GM21381 (cell line): ENCODE measurements at regions not wholly inside any gene's neighbourhood (a gene's known extent, or its start where the extent isn't known, plus 50 kb on each side); places are given as distances from the start of the nearest gene placed in this dataset.
"Not testable (repeated sequence)": the region's sequence is repeated elsewhere in the genome, so short reads cannot be mapped to it uniquely, and the experiment has no call there.

Source experiments
- ATAC-seq: cut with Tn5 transposase; IDR thresholded peaks from one replicate; pipeline ENCODE4 v1.9.1; 2021; ENCODE audit warnings: mild to moderate bottlenecking, moderate library complexity; ENCODE audit not compliant: unreplicated experiment

GRCh38 chr15:35286721-35287120, 201.6 kb upstream of the NANOGP8 start:
- no peak for ATAC-seq

- ATAC-seq = no peak
Measured at GRCh38 chr15:35282965-35283496, 197.9 kb upstream of the NANOGP8 start.

GRCh38 chr15:35281515-35281914, 196.4 kb upstream of the NANOGP8 start:
- no peak for ATAC-seq

- ATAC-seq = no peak
Measured at GRCh38 chr15:35279811-35280210, 194.7 kb upstream of the NANOGP8 start.

- no peak for ATAC-seq
Measured at GRCh38 chr15:35271371-35272043, 186.4 kb upstream of the NANOGP8 start.

- no peak for ATAC-seq
Measured at GRCh38 chr15:35260941-35261340, 175.8 kb upstream of the NANOGP8 start.

- ATAC-seq = not testable (repeated sequence)
Measured at GRCh38 chr15:35260274-35260673, 175.2 kb upstream of the NANOGP8 start.

- no peak for ATAC-seq
Measured at GRCh38 chr15:35256551-35256950, 171.5 kb upstream of the NANOGP8 start.

GRCh38 chr15:35256141-35256540, 171.0 kb upstream of the NANOGP8 start:
- no peak for ATAC-seq

- ATAC-seq = not testable (repeated sequence)
Measured at GRCh38 chr15:35254908-35255307, 169.8 kb upstream of the NANOGP8 start.

- no peak for ATAC-seq
Measured at GRCh38 chr15:35254062-35254461, 169.0 kb upstream of the NANOGP8 start.

- ATAC-seq = no peak
Measured at GRCh38 chr15:35252351-35252865, 167.3 kb upstream of the NANOGP8 start.

- no peak for ATAC-seq
Measured at GRCh38 chr15:35247150-35247549, 162.1 kb upstream of the NANOGP8 start.

- ATAC-seq = no peak
Measured at GRCh38 chr15:35246451-35246850, 161.4 kb upstream of the NANOGP8 start.

- not testable (repeated sequence) for ATAC-seq
Measured at GRCh38 chr15:35245681-35246080, 160.6 kb upstream of the NANOGP8 start.

GRCh38 chr15:35244227-35244626, 159.1 kb upstream of the NANOGP8 start:
- ATAC-seq = no peak

GRCh38 chr15:35243758-35244157, 158.7 kb upstream of the NANOGP8 start:
- ATAC-seq = no peak

- not testable (repeated sequence) for ATAC-seq
Measured at GRCh38 chr15:35239693-35240092, 154.6 kb upstream of the NANOGP8 start.

- ATAC-seq = not testable (repeated sequence)
Measured at GRCh38 chr15:35238448-35238847, 153.4 kb upstream of the NANOGP8 start.

GRCh38 chr15:35229085-35229484, 144.0 kb upstream of the NANOGP8 start:
- ATAC-seq = no peak

GRCh38 chr15:35218215-35218614, 133.1 kb upstream of the NANOGP8 start:
- no peak for ATAC-seq

GRCh38 chr15:35215093-35215492, 130.0 kb upstream of the NANOGP8 start:
- no peak for ATAC-seq
